DOHH2 (cell line): ENCODE measurements at regions not wholly inside any gene's neighbourhood (a gene's known extent, or its start where the extent isn't known, plus 50 kb on each side); places are given as distances from the start of the nearest gene placed in this dataset.

ENCODE experiments used
- CTCF ChIP-seq: fragments of 200-600 bp; sonication (generic); IDR thresholded peaks from one replicate; pipeline ENCODE4 v1.5.1; 2014; ENCODE audit warnings: antibody characterized with exemption, mild to moderate bottlenecking, low read depth, low read length; ENCODE audit not compliant: poor library complexity, severe bottlenecking
- EZH2phosphoT487 ChIP-seq: fragments of 200-600 bp; sonication (generic); IDR thresholded peaks from 2 replicates; pipeline ENCODE4 v1.6.1; 2017; ENCODE audit warnings: borderline replicate concordance, mild to moderate bottlenecking, antibody characterized with exemption, low read length, moderate library complexity, mixed read lengths

GRCh38 chr5:165003283-165003682, 1497.9 kb downstream of the MAT2B start:
- TF ChIP-seq EZH2phosphoT487 (no peak), CTCF (no peak)
